Hematopoietic multipotent progenitor cell treated with erythropoietin and hydrocortisone succinate and interleukin-3 and kit ligand, for 6 days (in vitro differentiated cells): ENCODE measurements at regions not wholly inside any gene's neighbourhood (a gene's known extent, or its start where the extent isn't known, plus 50 kb on each side); places are given as distances from the start of the nearest gene placed in this dataset.
"Not testable (repeated sequence)": the region's sequence is repeated elsewhere in the genome, so short reads cannot be mapped to it uniquely, and the experiment has no call there.

Experiments
- DNase-seq: peaks from one replicate; pipeline ENCODE4 v3.0.0-alpha.2; 2015

DNA sequence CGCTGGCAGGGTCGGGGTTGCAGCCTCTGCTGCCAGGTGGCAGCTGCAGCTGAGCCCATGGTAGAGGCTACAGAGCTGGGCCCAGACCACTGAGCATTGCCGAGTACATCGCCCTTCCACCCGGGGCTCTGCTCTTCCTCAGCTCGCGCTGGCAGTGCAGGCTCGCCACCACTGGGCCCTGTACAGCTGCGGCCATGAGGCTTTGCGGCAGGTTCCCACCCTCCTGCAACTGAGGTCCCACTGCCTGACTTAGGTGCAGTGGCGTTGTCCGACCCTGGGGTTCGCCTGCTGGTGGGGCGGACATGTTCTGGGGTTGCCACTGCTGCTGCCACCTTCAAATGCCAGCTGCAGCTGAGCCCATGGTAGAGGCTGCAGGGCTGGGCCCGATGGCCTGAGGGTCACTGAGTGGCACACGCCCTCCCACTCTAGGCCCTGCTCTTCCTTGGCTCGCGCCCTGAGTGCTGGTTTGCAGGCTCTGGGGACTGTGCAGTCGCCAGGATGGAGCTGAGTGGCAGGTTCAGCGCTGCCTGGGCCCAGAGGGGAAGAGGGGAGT, 359.8 kb downstream of the FOXD4L6 start:
- DNase-seq, result not testable (repeated sequence)

DNA sequence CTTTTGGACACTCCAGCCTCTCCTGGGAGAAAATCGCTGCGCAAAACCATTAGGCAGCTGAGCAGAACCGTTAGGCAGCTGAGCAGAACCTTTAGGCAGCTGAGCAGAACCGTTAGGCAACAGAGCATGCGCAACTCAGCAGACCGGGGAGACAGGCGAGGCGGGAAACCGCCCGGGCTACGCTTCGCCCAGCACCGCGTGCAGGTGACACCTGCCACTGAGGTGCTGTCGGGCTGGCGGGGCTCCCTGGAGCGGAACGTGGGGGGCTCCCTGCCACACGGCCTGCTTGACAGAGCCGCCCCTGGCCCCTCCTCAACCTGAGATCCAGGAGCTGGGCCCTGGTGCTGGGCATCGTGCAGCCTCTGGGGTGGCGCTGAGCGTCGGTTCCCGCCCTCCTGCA, 360.3 kb downstream of the FOXD4L6 start:
- not testable (repeated sequence) for DNase-seq

DNA sequence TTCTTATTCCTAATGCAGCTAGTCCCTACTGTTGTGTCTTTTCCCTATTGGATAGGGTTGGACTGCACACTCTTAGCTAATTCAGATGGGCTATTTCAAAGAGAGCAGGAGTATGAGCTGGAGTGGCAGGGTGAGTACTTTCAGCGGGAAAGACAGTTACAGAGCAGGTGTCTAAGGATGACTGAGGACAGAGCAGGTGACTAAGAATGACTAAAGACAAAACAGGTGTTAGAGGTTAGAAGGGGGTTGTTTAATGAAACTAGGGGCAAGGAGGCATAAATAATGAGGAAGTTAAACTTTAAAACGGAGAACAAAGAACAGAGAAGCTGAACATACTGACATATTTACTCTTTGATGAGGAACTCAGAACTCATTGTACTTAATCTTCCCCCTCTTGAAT, 373.5 kb downstream of the FOXD4L6 start:
- not testable (repeated sequence) for DNase-seq

DNA sequence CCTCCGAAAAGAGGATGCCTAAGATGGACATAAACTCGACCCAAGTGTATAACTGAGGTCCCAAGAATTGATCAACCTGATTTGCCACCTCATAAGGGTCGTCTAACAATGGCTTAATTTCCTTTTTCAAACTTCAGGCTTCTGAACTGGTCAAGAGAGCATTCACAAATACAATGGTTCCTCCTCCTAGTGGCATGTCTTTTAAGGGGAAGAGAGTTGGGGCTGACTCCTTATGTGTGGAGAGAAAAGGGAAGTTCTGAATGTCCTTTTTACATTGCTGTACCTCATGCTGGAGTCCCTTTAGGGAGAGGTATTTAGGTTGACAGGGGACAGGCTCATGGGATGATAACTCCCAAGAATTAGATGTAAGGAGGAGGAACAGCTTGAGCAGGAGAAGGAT, 375.2 kb downstream of the FOXD4L6 start:
- peak; percentile 0 for DNase-seq

DNA sequence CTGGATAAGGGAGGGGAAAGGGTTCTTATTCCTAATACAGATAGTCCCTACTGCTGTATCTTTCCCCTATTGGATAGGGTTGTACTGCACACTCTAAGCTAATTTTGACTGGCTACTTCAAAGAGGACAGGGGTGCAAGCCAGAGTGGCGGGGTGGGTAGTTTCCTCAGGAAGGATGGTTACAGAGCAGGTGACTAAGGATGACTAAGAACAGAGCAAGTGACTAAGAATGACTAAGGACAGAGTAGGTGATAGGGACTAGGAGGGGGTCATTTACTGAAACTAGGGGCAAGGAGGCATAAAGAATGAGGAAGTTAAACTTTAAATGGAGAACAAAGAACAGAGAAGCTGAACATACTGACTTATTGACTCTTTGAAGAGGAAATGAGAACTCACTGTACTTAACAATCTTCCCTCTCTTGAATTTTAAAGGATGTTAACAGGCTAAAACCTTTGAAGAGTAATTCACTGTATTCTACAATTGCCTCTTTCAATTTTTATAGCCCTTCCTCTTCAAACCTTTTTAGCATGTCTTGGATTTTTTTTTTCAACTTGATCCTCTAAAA, 381.5 kb downstream of the FOXD4L6 start:
- DNase-seq, result not testable (repeated sequence)
